GM23338 (cell line): ENCODE measurements at regions not wholly inside any gene's neighbourhood (a gene's known extent, or its start where the extent isn't known, plus 50 kb on each side); places are given as distances from the start of the nearest gene placed in this dataset.

Source experiments
- ATAC-seq: fragments of 200-7000 bp; cut with Tn5 transposase; 3 replicates; pipeline ENCODE4 v1.9.1; 2020
- DNase-seq: peaks from one replicate; pipeline ENCODE4 v3.0.0-alpha.2; 2015; ENCODE audit warnings: low spot score
- H2AFZ ChIP-seq: fragments of 200-600 bp; sonication (generic); 2 replicates; pipeline ENCODE4 v1.8.0; 2016; ENCODE audit warnings: antibody characterized with exemption, mild to moderate bottlenecking, moderate library complexity
- H3F3A ChIP-seq: fragments of 200-600 bp; sonication (generic); replicated peaks from 2 replicates; pipeline ENCODE4 v1.8.0; 2017; ENCODE audit warnings: antibody characterized with exemption, mixed run types, low read depth
- H3K27ac ChIP-seq: fragments of 200-600 bp; sonication (generic); 2 replicates; pipeline ENCODE4 v1.6.1; 2016; ENCODE audit warnings: low read depth
- H3K27me3 ChIP-seq: fragments of 200-600 bp; sonication (generic); 2 replicates; pipeline ENCODE4 v1.8.0; 2016; ENCODE audit warnings: mild to moderate bottlenecking, mixed run types, moderate library complexity; ENCODE audit not compliant: insufficient read depth
- H3K36me3 ChIP-seq: fragments of 200-600 bp; sonication (generic); 2 replicates; pipeline ENCODE4 v1.8.0; 2016; ENCODE audit warnings: mild to moderate bottlenecking; ENCODE audit not compliant: insufficient read depth
- H3K4me1 ChIP-seq: fragments of 200-600 bp; sonication (generic); 2 replicates; pipeline ENCODE4 v1.8.0; 2016; ENCODE audit warnings: mild to moderate bottlenecking, moderate library complexity; ENCODE audit not compliant: insufficient read depth
- H3K4me2 ChIP-seq: fragments of 200-600 bp; sonication (generic); 2 replicates; pipeline ENCODE4 v1.7.1; 2017; ENCODE audit warnings: mixed run types
- H3K4me3 ChIP-seq: fragments of 200-600 bp; sonication (generic); 2 replicates; pipeline ENCODE4 v1.6.1; 2016; ENCODE audit warnings: mixed run types
- H3K79me2 ChIP-seq: fragments of 200-600 bp; sonication (generic); replicated peaks from 2 replicates; pipeline ENCODE4 v1.8.0; 2017; ENCODE audit warnings: mild to moderate bottlenecking; ENCODE audit not compliant: insufficient read depth
- H3K9me2 ChIP-seq: fragments of 200-600 bp; sonication (generic); 2 replicates; pipeline ENCODE4 v1.8.0; 2017; ENCODE audit not compliant: insufficient read depth
- H4K20me1 ChIP-seq: fragments of 200-600 bp; sonication (generic); replicated peaks from 2 replicates; pipeline ENCODE4 v1.8.0; 2017; ENCODE audit warnings: mild to moderate bottlenecking; ENCODE audit not compliant: insufficient read depth
- H3K27ac Mint-ChIP-seq: 2 replicates; pipeline ENCODE4 v1.8.0; 2020; ENCODE audit warnings: inconsistent platforms, mild to moderate bottlenecking, moderate library complexity, mixed read lengths
- H3K27me3 Mint-ChIP-seq: 3 replicates; pipeline ENCODE4 v1.8.0; 2022; ENCODE audit warnings: low read depth, mild to moderate bottlenecking, moderate library complexity, mixed read lengths, inconsistent platforms; ENCODE audit not compliant: insufficient read depth, poor library complexity
- H3K36me3 Mint-ChIP-seq: 3 replicates; pipeline ENCODE4 v1.8.0; 2021; ENCODE audit warnings: low read depth, mild to moderate bottlenecking, inconsistent platforms, moderate library complexity, mixed read lengths
- H3K4me1 Mint-ChIP-seq: 3 replicates; pipeline ENCODE4 v1.8.0; 2020; ENCODE audit warnings: mild to moderate bottlenecking, inconsistent platforms, mixed read lengths
- H3K4me3 Mint-ChIP-seq: 3 replicates; pipeline ENCODE4 v1.8.0; 2021; ENCODE audit warnings: moderate library complexity, mild to moderate bottlenecking, inconsistent platforms, mixed read lengths
- H3K9me3 Mint-ChIP-seq: 3 replicates; pipeline ENCODE4 v1.8.0; 2020; ENCODE audit warnings: moderate library complexity, mild to moderate bottlenecking, inconsistent platforms, mixed read lengths
- CREB1 ChIP-seq: fragments of 250-450 bp; sonication (Bioruptor Pico); IDR thresholded peaks from 2 replicates; pipeline ENCODE4 v1.5.0; 2020; ENCODE audit warnings: low read depth, mild to moderate bottlenecking, moderate library complexity
- CTCF ChIP-seq, 2 experiments: fragments of 200-600 bp in 1 of 2; sonication (generic) in 1 of 2; conservative IDR thresholded peaks; 2 replicates each; pipeline versions ENCODE4 v1.5.1 to v1.6.1; 2016 to 2017; ENCODE audit warnings: antibody characterized with exemption in 2 of 2, low read depth in 2 of 2, mild to moderate bottlenecking in 2 of 2, moderate library complexity in 1 of 2
- EZH2 ChIP-seq: fragments of 200-600 bp; sonication (generic); IDR thresholded peaks from one replicate; pipeline ENCODE4 v1.8.0; 2017; ENCODE audit warnings: antibody characterized with exemption, mild to moderate bottlenecking, low read depth; ENCODE audit not compliant: unreplicated experiment
- EZH2phosphoT487 ChIP-seq: fragments of 200-600 bp; sonication (generic); IDR thresholded peaks from one replicate; pipeline ENCODE4 v1.8.1; 2018; ENCODE audit warnings: antibody characterized with exemption; ENCODE audit not compliant: unreplicated experiment
- JUNB ChIP-seq: IDR thresholded peaks from one replicate; pipeline ENCODE4 v1.6.1; 2016; ENCODE audit warnings: antibody characterized with exemption; ENCODE audit not compliant: unreplicated experiment
- NANOG ChIP-seq: IDR thresholded peaks from 2 replicates; pipeline ENCODE4 v1.6.1; 2016; ENCODE audit warnings: antibody characterized with exemption, borderline replicate concordance
- POLR2AphosphoS5 ChIP-seq: IDR thresholded peaks from 2 replicates; pipeline ENCODE4 v1.6.1; 2016; ENCODE audit warnings: antibody characterized with exemption, low read depth
- STAT1 ChIP-seq: IDR thresholded peaks from one replicate; pipeline ENCODE4 v1.6.1; 2016; ENCODE audit warnings: antibody characterized with exemption; ENCODE audit not compliant: unreplicated experiment
- ZNF114 ChIP-seq: fragments of 250-450 bp; sonication (Bioruptor Pico); IDR thresholded peaks from 2 replicates; pipeline ENCODE4 v1.5.0; 2020; ENCODE audit warnings: mild to moderate bottlenecking, moderate library complexity
- ZNF331 ChIP-seq: fragments of 250-450 bp; sonication (Bioruptor Pico); IDR thresholded peaks from 2 replicates; pipeline ENCODE4 v1.5.0; 2020; ENCODE audit warnings: low read depth, mild to moderate bottlenecking, moderate library complexity
- TF ChIP-seq, protein P1 (sequence below): fragments of 250-450 bp; sonication (Bioruptor Pico); IDR thresholded peaks from 2 replicates; pipeline ENCODE4 v1.5.0; 2020; ENCODE audit warnings: mild to moderate bottlenecking, moderate library complexity
- TF ChIP-seq, protein P2 (sequence below): IDR thresholded peaks from 2 replicates; pipeline ENCODE4 v1.6.1; 2016; ENCODE audit warnings: antibody characterized with exemption

DNA sequence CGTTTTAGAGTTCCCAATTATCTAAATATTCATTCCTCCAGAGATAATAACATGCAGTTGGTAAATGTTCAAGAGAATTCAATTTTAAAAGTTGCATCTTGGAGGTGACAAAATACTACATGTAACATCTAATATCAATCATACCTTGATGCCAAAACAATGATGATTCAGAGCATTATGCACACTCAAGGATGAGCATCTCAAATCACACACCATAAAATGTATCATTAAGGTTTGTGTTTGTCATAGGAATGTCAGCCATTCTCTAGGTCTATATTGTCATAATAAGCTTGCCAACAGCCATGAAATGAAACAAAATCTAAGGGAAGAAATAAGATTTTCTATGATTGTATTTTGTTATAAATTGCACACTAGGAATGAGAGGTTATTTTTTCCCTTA lies 1667.0 kb downstream of the DPP10 start:
- ATAC-seq (no peak), DNase-seq (no peak)
- H3K4me1 Mint-ChIP-seq: no peaks in the 10 kb centered on the region
- H2AFZ ChIP-seq: no peak overlapping the region
- H3K4me2 ChIP-seq: no peak overlapping the region
- no peak overlapping the region for H3K27ac ChIP-seq
- no peaks in the 10 kb centered on the region for H3K79me2 ChIP-seq
- H3K4me1 ChIP-seq: no peaks in the 10 kb centered on the region
- no peaks in the 10 kb centered on the region for H3K27me3 Mint-ChIP-seq
- H3K4me3 Mint-ChIP-seq: no peak overlapping the region
- no peaks in the 10 kb centered on the region for H3F3A ChIP-seq
- no peaks in the 10 kb centered on the region for H4K20me1 ChIP-seq
- H3K27ac Mint-ChIP-seq: no peak overlapping the region
- H3K9me2 ChIP-seq: no peaks in the 10 kb centered on the region
- H3K36me3 ChIP-seq: no peaks in the 10 kb centered on the region
- H3K4me3 ChIP-seq: no peak overlapping the region
- H3K27me3 ChIP-seq: no peaks in the 10 kb centered on the region
- no peaks in the 10 kb centered on the region for H3K9me3 Mint-ChIP-seq
- H3K36me3 Mint-ChIP-seq: no peaks in the 10 kb centered on the region
- no peak for TF ChIP-seq NANOG
- TF ChIP-seq, protein P1, sequence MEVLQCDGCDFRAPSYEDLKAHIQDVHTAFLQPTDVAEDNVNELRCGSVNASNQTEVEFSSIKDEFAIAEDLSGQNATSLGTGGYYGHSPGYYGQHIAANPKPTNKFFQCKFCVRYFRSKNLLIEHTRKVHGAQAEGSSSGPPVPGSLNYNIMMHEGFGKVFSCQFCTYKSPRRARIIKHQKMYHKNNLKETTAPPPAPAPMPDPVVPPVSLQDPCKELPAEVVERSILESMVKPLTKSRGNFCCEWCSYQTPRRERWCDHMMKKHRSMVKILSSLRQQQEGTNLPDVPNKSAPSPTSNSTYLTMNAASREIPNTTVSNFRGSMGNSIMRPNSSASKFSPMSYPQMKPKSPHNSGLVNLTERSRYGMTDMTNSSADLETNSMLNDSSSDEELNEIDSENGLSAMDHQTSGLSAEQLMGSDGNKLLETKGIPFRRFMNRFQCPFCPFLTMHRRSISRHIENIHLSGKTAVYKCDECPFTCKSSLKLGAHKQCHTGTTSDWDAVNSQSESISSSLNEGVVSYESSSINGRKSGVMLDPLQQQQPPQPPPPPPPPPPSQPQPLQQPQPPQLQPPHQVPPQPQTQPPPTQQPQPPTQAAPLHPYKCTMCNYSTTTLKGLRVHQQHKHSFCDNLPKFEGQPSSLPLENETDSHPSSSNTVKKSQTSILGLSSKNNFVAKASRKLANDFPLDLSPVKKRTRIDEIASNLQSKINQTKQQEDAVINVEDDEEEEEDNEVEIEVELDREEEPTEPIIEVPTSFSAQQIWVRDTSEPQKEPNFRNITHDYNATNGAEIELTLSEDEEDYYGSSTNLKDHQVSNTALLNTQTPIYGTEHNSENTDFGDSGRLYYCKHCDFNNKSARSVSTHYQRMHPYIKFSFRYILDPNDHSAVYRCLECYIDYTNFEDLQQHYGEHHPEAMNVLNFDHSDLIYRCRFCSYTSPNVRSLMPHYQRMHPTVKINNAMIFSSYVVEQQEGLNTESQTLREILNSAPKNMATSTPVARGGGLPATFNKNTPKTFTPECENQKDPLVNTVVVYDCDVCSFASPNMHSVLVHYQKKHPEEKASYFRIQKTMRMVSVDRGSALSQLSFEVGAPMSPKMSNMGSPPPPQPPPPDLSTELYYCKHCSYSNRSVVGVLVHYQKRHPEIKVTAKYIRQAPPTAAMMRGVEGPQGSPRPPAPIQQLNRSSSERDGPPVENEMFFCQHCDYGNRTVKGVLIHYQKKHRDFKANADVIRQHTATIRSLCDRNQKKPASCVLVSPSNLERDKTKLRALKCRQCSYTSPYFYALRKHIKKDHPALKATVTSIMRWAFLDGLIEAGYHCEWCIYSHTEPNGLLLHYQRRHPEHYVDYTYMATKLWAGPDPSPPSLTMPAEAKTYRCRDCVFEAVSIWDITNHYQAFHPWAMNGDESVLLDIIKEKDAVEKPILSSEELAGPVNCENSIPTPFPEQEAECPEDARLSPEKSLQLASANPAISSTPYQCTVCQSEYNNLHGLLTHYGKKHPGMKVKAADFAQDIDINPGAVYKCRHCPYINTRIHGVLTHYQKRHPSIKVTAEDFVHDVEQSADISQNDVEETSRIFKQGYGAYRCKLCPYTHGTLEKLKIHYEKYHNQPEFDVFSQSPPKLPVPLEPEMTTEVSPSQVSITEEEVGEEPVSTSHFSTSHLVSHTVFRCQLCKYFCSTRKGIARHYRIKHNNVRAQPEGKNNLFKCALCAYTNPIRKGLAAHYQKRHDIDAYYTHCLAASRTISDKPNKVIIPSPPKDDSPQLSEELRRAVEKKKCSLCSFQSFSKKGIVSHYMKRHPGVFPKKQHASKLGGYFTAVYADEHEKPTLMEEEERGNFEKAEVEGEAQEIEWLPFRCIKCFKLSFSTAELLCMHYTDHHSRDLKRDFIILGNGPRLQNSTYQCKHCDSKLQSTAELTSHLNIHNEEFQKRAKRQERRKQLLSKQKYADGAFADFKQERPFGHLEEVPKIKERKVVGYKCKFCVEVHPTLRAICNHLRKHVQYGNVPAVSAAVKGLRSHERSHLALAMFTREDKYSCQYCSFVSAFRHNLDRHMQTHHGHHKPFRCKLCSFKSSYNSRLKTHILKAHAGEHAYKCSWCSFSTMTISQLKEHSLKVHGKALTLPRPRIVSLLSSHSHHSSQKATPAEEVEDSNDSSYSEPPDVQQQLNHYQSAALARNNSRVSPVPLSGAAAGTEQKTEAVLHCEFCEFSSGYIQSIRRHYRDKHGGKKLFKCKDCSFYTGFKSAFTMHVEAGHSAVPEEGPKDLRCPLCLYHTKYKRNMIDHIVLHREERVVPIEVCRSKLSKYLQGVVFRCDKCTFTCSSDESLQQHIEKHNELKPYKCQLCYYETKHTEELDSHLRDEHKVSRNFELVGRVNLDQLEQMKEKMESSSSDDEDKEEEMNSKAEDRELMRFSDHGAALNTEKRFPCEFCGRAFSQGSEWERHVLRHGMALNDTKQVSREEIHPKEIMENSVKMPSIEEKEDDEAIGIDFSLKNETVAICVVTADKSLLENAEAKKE (CRISPR knock-in tag): no peak
- no peak for TF ChIP-seq CTCF (conservative IDR thresholded peaks at IDR 0.05; ENCODE audit: low read depth in 2 of 2)
- no peak for TF ChIP-seq STAT1
- no peak for TF ChIP-seq EZH2
- TF ChIP-seq ZNF114 (CRISPR knock-in tag): no peak
- no peak for TF ChIP-seq CREB1
- no peak for TF ChIP-seq EZH2phosphoT487
- TF ChIP-seq, protein P2, sequence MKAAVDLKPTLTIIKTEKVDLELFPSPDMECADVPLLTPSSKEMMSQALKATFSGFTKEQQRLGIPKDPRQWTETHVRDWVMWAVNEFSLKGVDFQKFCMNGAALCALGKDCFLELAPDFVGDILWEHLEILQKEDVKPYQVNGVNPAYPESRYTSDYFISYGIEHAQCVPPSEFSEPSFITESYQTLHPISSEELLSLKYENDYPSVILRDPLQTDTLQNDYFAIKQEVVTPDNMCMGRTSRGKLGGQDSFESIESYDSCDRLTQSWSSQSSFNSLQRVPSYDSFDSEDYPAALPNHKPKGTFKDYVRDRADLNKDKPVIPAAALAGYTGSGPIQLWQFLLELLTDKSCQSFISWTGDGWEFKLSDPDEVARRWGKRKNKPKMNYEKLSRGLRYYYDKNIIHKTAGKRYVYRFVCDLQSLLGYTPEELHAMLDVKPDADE: no peak
- TF ChIP-seq POLR2AphosphoS5: no peak
- no peak for TF ChIP-seq ZNF331 (CRISPR knock-in tag)
- TF ChIP-seq JUNB: no peak
